OCI-LY3 (cell line): ENCODE measurements at regions not wholly inside any gene's neighbourhood (a gene's known extent, or its start where the extent isn't known, plus 50 kb on each side); places are given as distances from the start of the nearest gene placed in this dataset.

Experiments
- CTCF ChIP-seq: fragments of 200-600, 300-600 bp; sonication (generic); IDR thresholded peaks from 2 replicates; pipeline ENCODE4 v1.5.1; 2014; ENCODE audit warnings: antibody characterized with exemption, low read length, low read depth
- EZH2phosphoT487 ChIP-seq: fragments of 200-600 bp; shearing (Covaris generic); IDR thresholded peaks from 2 replicates; pipeline ENCODE4 v1.6.1; 2018; ENCODE audit warnings: antibody characterized with exemption, mixed run types, low read depth

DNA sequence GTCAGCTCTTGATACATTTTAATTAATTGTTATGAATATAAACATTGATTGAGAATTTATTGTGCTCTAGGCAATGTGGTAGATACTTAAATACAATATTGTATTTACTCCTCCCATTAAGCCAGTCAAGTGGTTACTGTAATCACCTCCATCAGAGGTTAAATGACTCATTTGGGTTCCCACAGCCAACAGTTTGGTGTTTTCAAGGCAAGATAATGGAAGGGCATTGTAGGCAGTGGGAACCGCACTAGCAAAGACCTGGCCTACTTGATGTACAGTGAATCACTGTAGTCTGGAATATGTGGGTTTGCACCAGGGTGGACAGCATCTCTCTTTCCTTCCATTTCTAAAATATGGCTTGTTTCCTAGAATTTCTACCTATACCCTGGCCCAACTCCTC lies 127.4 kb downstream of the EDEM1 start:
- TF ChIP-seq CTCF = no peak
- no peak for TF ChIP-seq EZH2phosphoT487
